Thoracic aorta (tissue), 2 donors: ENCODE measurements at regions not wholly inside any gene's neighbourhood (a gene's known extent, or its start where the extent isn't known, plus 50 kb on each side); places are given as distances from the start of the nearest gene placed in this dataset.

ENCODE experiments used
- ATAC-seq: fragments of 150-250 bp; one replicate; pipeline ENCODE4 v1.8.0; 2017; ENCODE audit warnings: low read depth; ENCODE audit not compliant: insufficient number of reproducible peaks, low FRiP score
- DNase-seq: peaks from one replicate; pipeline ENCODE4 v3.0.0-alpha.2; 2020; ENCODE audit warnings: low spot score
- H3K27ac ChIP-seq, 2 donors: fragments of 200-600 bp; sonication (generic); 1 replicate in 1 of 2; 2 replicates in 1 of 2; pipeline ENCODE4 v1.5.1; 2016; ENCODE audit warnings: mild to moderate bottlenecking in 2 of 2, moderate library complexity in 2 of 2
- H3K27me3 ChIP-seq: fragments of 200-600 bp; sonication (generic); replicated peaks from 2 replicates; pipeline ENCODE4 v1.6.0; 2016; ENCODE audit warnings: mild to moderate bottlenecking; ENCODE audit not compliant: insufficient read depth
- H3K36me3 ChIP-seq: fragments of 200-600 bp; sonication (generic); one replicate; pipeline ENCODE4 v1.5.1; 2016
- H3K4me1 ChIP-seq, 2 donors: fragments of 200-600 bp; sonication (generic); 1 replicate in 1 of 2; 2 replicates in 1 of 2; pipeline versions ENCODE4 v1.5.1 to v1.6.0; 2016; ENCODE audit warnings: low read depth in 2 of 2, mild to moderate bottlenecking in 1 of 2; ENCODE audit not compliant: control insufficient read depth in 1 of 2
- H3K4me3 ChIP-seq: fragments of 200-600 bp; sonication (generic); 2 replicates; pipeline ENCODE4 v1.5.1; 2016; ENCODE audit warnings: mild to moderate bottlenecking
- H3K9me3 ChIP-seq: fragments of 200-600 bp; sonication (generic); 2 replicates; pipeline ENCODE4 v1.5.1; 2016
- CTCF ChIP-seq: fragments of 200-600 bp; sonication (generic); IDR thresholded peaks from one replicate; pipeline ENCODE4 v1.5.1; 2019; ENCODE audit warnings: antibody characterized with exemption

GRCh38 chr11:32032478-32032877, 58.4 kb upstream of the RCN1 start:
- no peak for ATAC-seq
- H3K4me1 ChIP-seq = no peaks in the 10 kb centered on the region
- DNase-seq = no peak
- TF ChIP-seq CTCF = no peak
- H3K36me3 ChIP-seq = no peaks in the 10 kb centered on the region
- no peak overlapping the region for H3K27ac ChIP-seq
- H3K9me3 ChIP-seq = no peaks in the 10 kb centered on the region
- no peaks in the 10 kb centered on the region for H3K27me3 ChIP-seq
- no peak overlapping the region for H3K4me3 ChIP-seq

- H3K36me3 ChIP-seq = no peaks in the 10 kb centered on the region
- no peak overlapping the region for H3K4me3 ChIP-seq
- no peaks in the 10 kb centered on the region for H3K27me3 ChIP-seq
- H3K9me3 ChIP-seq = no peaks in the 10 kb centered on the region
- DNase-seq (no peak), ATAC-seq (no peak)
- no peak overlapping the region for H3K27ac ChIP-seq
- no peaks in the 10 kb centered on the region for H3K4me1 ChIP-seq
- TF ChIP-seq CTCF = no peak
Measured at GRCh38 chr11:32032052-32032451, 58.8 kb upstream of the RCN1 start.

- no peak overlapping the region for H3K4me3 ChIP-seq
- no peak for TF ChIP-seq CTCF
- no peaks in the 10 kb centered on the region for H3K27me3 ChIP-seq
- ATAC-seq (no peak), DNase-seq (no peak)
- no peaks in the 10 kb centered on the region for H3K36me3 ChIP-seq
- H3K4me1 ChIP-seq = no peaks in the 10 kb centered on the region
- no peak overlapping the region for H3K27ac ChIP-seq
- no peaks in the 10 kb centered on the region for H3K9me3 ChIP-seq
Measured at GRCh38 chr11:32030875-32031503, 59.9 kb upstream of the RCN1 start.

GRCh38 chr11:32029721-32030120, 61.2 kb upstream of the RCN1 start:
- DNase-seq (no peak), ATAC-seq (no peak)
- no peaks in the 10 kb centered on the region for H3K4me1 ChIP-seq
- TF ChIP-seq CTCF = no peak
- H3K4me3 ChIP-seq = no peak overlapping the region
- H3K36me3 ChIP-seq = no peaks in the 10 kb centered on the region
- no peaks in the 10 kb centered on the region for H3K9me3 ChIP-seq
- no peak overlapping the region for H3K27ac ChIP-seq
- H3K27me3 ChIP-seq = no peaks in the 10 kb centered on the region

- ATAC-seq = no peak
- DNase-seq = no peak
- TF ChIP-seq CTCF = no peak
- Histone ChIP-seq H3K4me1 (no peaks in the 10 kb centered on the region), H3K9me3 (no peaks in the 10 kb centered on the region), H3K4me3 (no peak overlapping the region), H3K27me3 (no peaks in the 10 kb centered on the region), H3K36me3 (no peaks in the 10 kb centered on the region), H3K27ac (no peak overlapping the region)
Measured at GRCh38 chr11:32028201-32028600, 62.7 kb upstream of the RCN1 start.
